ENCODE measurements at regions not wholly inside any gene's neighbourhood (a gene's known extent, or its start where the extent isn't known, plus 50 kb on each side); places are given as distances from the start of the nearest gene placed in this dataset.
A peak's percentile ranks its signal among the peaks of the same experiment; 100 is the strongest.

GRCh38 chr10:62457598-62457997 lies 83.4 kb downstream of the ZNF365 start:
- no peak for DNase-seq
- Histone ChIP-seq H3K4me3 (no peak overlapping the region), H3K36me3 (no peaks in the 10 kb centered on the region), H3K27me3 (replicated peaks in 1 of 7) (no peaks in the 10 kb centered on the region), H3K4me1 (peaks cover 0 to 24% (median 20%) of the 10 kb centered on the region in 6 donors), H3K9me3 (peaks cover 0 to 3% (median 0%) of the 10 kb centered on the region in 8 donors), H3K27ac (no peak overlapping the region)
- TF ChIP-seq CTCF (IDR thresholded peaks at IDR 0.05 in 8 of 11, conservative IDR thresholded peaks at IDR 0.05 in 3 of 11) (no peak), POLR2AphosphoS5 (IDR thresholded peaks at IDR 0.05) (no peak), POLR2A (IDR thresholded peaks at IDR 0.05) (no peak)
- intact Hi-C loops (cut with DNase I; ENCODE audit: low total_unique reads): no loop called here
- 31 to 56% (median 52%) methylated on average over 1 of the region's 1 CpG for WGBS, 5 donors

GRCh38 chr10:62459072-62459471 lies 84.9 kb downstream of the ZNF365 start:
- peaks cover 0 to 24% (median 20%) of the 10 kb centered on the region in 6 donors for H3K4me1 ChIP-seq
- H3K4me3 ChIP-seq: no peak overlapping the region
- WGBS, 5 donors: 68 to 91% (median 78%) methylated on average over 1 of the region's 1 CpG
- intact Hi-C loops (cut with DNase I; ENCODE audit: low total_unique reads): no loop called here
- no peaks in the 10 kb centered on the region for H3K9me3 ChIP-seq
- no peaks in the 10 kb centered on the region for H3K36me3 ChIP-seq
- peak overlapping the region in 1 of 8 donors; percentile 39 for H3K27ac ChIP-seq
- DNase-seq: no peak
- no peaks in the 10 kb centered on the region for H3K27me3 ChIP-seq (replicated peaks in 1 of 7)
- TF ChIP-seq CTCF (IDR thresholded peaks at IDR 0.05 in 8 of 11, conservative IDR thresholded peaks at IDR 0.05 in 3 of 11) (no peak), POLR2AphosphoS5 (IDR thresholded peaks at IDR 0.05) (no peak), POLR2A (IDR thresholded peaks at IDR 0.05) (no peak)

GRCh38 chr10:62459500-62459899 lies 85.3 kb downstream of the ZNF365 start:
- Histone ChIP-seq H3K9me3 (peaks cover 0 to under 1% (median 0%) of the 10 kb centered on the region in 8 donors), H3K4me1 (peaks cover 0 to 24% (median 20%) of the 10 kb centered on the region in 6 donors), H3K36me3 (no peaks in the 10 kb centered on the region), H3K4me3 (no peak overlapping the region), H3K27ac (peak overlapping the region in 2 of 8 donors; percentile 22 to 39), H3K27me3 (replicated peaks in 1 of 7) (no peaks in the 10 kb centered on the region)
- 92 to 100% (median 97%) methylated on average over 3 of the region's 3 CpGs for WGBS, 5 donors
- intact Hi-C loops (cut with DNase I; ENCODE audit: low total_unique reads): no loop called here
- DNase-seq: no peak
- TF ChIP-seq CTCF (IDR thresholded peaks at IDR 0.05 in 8 of 11, conservative IDR thresholded peaks at IDR 0.05 in 3 of 11) (no peak), POLR2AphosphoS5 (IDR thresholded peaks at IDR 0.05) (no peak), POLR2A (IDR thresholded peaks at IDR 0.05) (no peak)

GRCh38 chr10:62460393-62460792 lies 86.2 kb downstream of the ZNF365 start:
- intact Hi-C loops (cut with DNase I; ENCODE audit: low total_unique reads): no loop called here
- peaks cover 0 to 9% (median 7%) of the 10 kb centered on the region in 8 donors for H3K9me3 ChIP-seq
- 87 to 94% (median 92%) methylated on average over 2 of the region's 2 CpGs for WGBS, 5 donors
- H3K4me1 ChIP-seq: peaks cover 0 to 24% (median 20%) of the 10 kb centered on the region in 6 donors
- TF ChIP-seq CTCF (IDR thresholded peaks at IDR 0.05 in 8 of 11, conservative IDR thresholded peaks at IDR 0.05 in 3 of 11): no peak
- TF ChIP-seq POLR2AphosphoS5 (IDR thresholded peaks at IDR 0.05): no peak
- no peak overlapping the region for H3K4me3 ChIP-seq
- H3K27me3 ChIP-seq (replicated peaks in 1 of 7): no peaks in the 10 kb centered on the region
- H3K36me3 ChIP-seq: no peaks in the 10 kb centered on the region
- H3K27ac ChIP-seq: no peak overlapping the region
- DNase-seq: no peak

Data from spleen (tissue), 11 donors.